ENCODE measurements at regions not wholly inside any gene's neighbourhood (a gene's known extent, or its start where the extent isn't known, plus 50 kb on each side); places are given as distances from the start of the nearest gene placed in this dataset.

GRCh38 chr16:85502357-85502756, 110.8 kb upstream of the GSE1 start:
- H3K36me3 Mint-ChIP-seq (ENCODE audit: low read depth): no peaks in the 10 kb centered on the region
- no peak overlapping the region for H3K4me3 Mint-ChIP-seq
- no peaks in the 10 kb centered on the region for H3K4me1 Mint-ChIP-seq (ENCODE audit: low read depth)
- H3K27ac Mint-ChIP-seq: no peak overlapping the region
- no peaks in the 10 kb centered on the region for H3K27me3 Mint-ChIP-seq
- no peaks in the 10 kb centered on the region for H3K9me3 Mint-ChIP-seq

GRCh38 chr16:85503679-85504231, 109.4 kb upstream of the GSE1 start:
- no peak overlapping the region for H3K4me3 Mint-ChIP-seq
- H3K27me3 Mint-ChIP-seq: no peaks in the 10 kb centered on the region
- H3K27ac Mint-ChIP-seq: no peak overlapping the region
- no peaks in the 10 kb centered on the region for H3K9me3 Mint-ChIP-seq
- no peaks in the 10 kb centered on the region for H3K4me1 Mint-ChIP-seq (ENCODE audit: low read depth)
- H3K36me3 Mint-ChIP-seq (ENCODE audit: low read depth): no peaks in the 10 kb centered on the region

- H3K36me3 Mint-ChIP-seq (ENCODE audit: low read depth): no peaks in the 10 kb centered on the region
- no peaks in the 10 kb centered on the region for H3K4me1 Mint-ChIP-seq (ENCODE audit: low read depth)
- H3K9me3 Mint-ChIP-seq: no peaks in the 10 kb centered on the region
- H3K4me3 Mint-ChIP-seq: no peak overlapping the region
- H3K27me3 Mint-ChIP-seq: no peaks in the 10 kb centered on the region
- H3K27ac Mint-ChIP-seq: no peak overlapping the region
Measured at GRCh38 chr16:85504242-85504641, 108.9 kb upstream of the GSE1 start.

- H3K4me3 Mint-ChIP-seq: no peak overlapping the region
- no peaks in the 10 kb centered on the region for H3K36me3 Mint-ChIP-seq (ENCODE audit: low read depth)
- no peaks in the 10 kb centered on the region for H3K9me3 Mint-ChIP-seq
- no peaks in the 10 kb centered on the region for H3K4me1 Mint-ChIP-seq (ENCODE audit: low read depth)
- H3K27ac Mint-ChIP-seq: no peak overlapping the region
- no peaks in the 10 kb centered on the region for H3K27me3 Mint-ChIP-seq
Measured at GRCh38 chr16:85505794-85506634, 107.1 kb upstream of the GSE1 start.

GRCh38 chr16:85506635-85506911, 106.5 kb upstream of the GSE1 start:
- no peaks in the 10 kb centered on the region for H3K9me3 Mint-ChIP-seq
- no peak overlapping the region for H3K4me3 Mint-ChIP-seq
- no peaks in the 10 kb centered on the region for H3K36me3 Mint-ChIP-seq (ENCODE audit: low read depth)
- no peaks in the 10 kb centered on the region for H3K4me1 Mint-ChIP-seq (ENCODE audit: low read depth)
- H3K27ac Mint-ChIP-seq: no peak overlapping the region
- H3K27me3 Mint-ChIP-seq: no peaks in the 10 kb centered on the region

GRCh38 chr16:85507342-85507741, 105.8 kb upstream of the GSE1 start:
- H3K36me3 Mint-ChIP-seq (ENCODE audit: low read depth): no peaks in the 10 kb centered on the region
- H3K4me3 Mint-ChIP-seq: no peak overlapping the region
- H3K27me3 Mint-ChIP-seq: no peaks in the 10 kb centered on the region
- H3K4me1 Mint-ChIP-seq (ENCODE audit: low read depth): no peaks in the 10 kb centered on the region
- no peak overlapping the region for H3K27ac Mint-ChIP-seq
- no peaks in the 10 kb centered on the region for H3K9me3 Mint-ChIP-seq

- no peaks in the 10 kb centered on the region for H3K4me1 Mint-ChIP-seq (ENCODE audit: low read depth)
- no peaks in the 10 kb centered on the region for H3K9me3 Mint-ChIP-seq
- no peak overlapping the region for H3K4me3 Mint-ChIP-seq
- no peaks in the 10 kb centered on the region for H3K36me3 Mint-ChIP-seq (ENCODE audit: low read depth)
- H3K27me3 Mint-ChIP-seq: no peaks in the 10 kb centered on the region
- H3K27ac Mint-ChIP-seq: no peak overlapping the region
Measured at GRCh38 chr16:85508388-85508787, 104.7 kb upstream of the GSE1 start.

DNA sequence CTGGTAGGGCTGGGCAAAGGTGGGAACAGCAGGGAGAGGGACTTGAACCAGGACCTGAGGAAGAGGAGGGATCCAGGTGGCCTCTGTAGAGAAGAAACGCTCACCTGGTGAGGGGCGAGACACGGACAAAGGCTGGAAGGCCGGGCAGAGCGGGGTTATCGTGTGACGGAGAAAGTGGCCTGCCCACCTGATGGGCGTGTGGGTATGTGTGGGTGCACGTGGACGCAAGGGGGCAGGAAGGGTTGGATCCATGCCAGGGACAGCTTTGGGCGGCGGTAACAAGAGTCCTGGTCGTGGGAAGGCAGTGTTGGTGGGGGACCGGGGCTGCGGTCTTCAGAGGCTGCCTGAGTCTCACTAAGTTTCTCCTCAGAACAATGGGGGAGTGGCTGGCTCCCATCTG, 104.1 kb upstream of the GSE1 start:
- no peaks in the 10 kb centered on the region for H3K36me3 Mint-ChIP-seq (ENCODE audit: low read depth)
- no peak overlapping the region for H3K4me3 Mint-ChIP-seq
- no peak overlapping the region for H3K27ac Mint-ChIP-seq
- no peaks in the 10 kb centered on the region for H3K9me3 Mint-ChIP-seq
- no peaks in the 10 kb centered on the region for H3K27me3 Mint-ChIP-seq
- H3K4me1 Mint-ChIP-seq (ENCODE audit: low read depth): no peaks in the 10 kb centered on the region

GRCh38 chr16:85510041-85510659, 103.0 kb upstream of the GSE1 start:
- H3K36me3 Mint-ChIP-seq (ENCODE audit: low read depth): no peaks in the 10 kb centered on the region
- no peaks in the 10 kb centered on the region for H3K9me3 Mint-ChIP-seq
- no peak overlapping the region for H3K4me3 Mint-ChIP-seq
- H3K27me3 Mint-ChIP-seq: no peaks in the 10 kb centered on the region
- H3K4me1 Mint-ChIP-seq (ENCODE audit: low read depth): no peaks in the 10 kb centered on the region
- H3K27ac Mint-ChIP-seq: no peak overlapping the region

DNA sequence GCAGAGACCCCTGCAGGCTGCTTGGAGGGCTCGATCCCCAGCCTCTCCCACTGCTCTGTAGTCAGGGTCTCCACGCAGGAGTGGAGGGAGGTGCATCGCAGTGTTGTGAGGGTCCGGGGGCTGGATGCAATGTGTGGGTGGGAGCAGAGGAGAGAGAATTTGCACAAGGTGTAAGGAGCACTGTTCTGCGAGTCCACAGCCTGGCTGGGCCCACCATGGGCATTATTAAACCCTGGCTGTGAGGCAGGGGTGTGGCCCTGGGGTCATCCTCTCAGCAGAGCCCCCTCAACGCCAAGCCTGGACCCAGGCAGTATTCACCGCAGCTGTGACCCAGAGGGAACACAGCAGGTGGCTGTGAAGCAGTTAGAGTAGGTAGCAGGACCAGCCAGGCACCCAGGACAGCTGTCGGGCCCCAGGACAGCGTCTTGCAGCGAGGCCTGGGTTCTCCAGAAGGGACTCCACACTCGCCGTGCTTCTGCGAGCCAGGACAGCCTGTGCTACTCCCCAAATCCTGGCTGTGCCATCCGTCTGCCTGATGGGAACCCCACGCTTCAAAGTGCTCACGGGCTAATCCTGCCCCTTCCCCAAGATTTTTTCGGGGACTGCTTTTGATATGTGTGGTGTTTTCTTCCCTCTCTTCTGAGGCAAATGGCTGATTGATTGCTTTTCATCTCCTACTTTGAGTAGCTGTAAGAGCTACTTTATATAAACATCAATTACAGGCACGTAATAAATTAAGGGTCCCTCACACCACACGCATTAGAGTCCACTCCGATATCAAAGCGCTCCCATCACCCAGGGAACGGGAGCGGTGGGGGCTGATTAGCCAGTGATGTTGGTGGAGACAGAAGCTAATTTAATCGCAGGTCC, 100.9 kb upstream of the GSE1 start:
- Mint-ChIP-seq H3K27ac (no peak overlapping the region), H3K36me3 (ENCODE audit: low read depth) (no peaks in the 10 kb centered on the region), H3K4me3 (no peak overlapping the region), H3K9me3 (no peaks in the 10 kb centered on the region), H3K4me1 (ENCODE audit: low read depth) (no peaks in the 10 kb centered on the region), H3K27me3 (no peaks in the 10 kb centered on the region)

- Mint-ChIP-seq H3K27ac (no peak overlapping the region), H3K9me3 (no peaks in the 10 kb centered on the region), H3K4me3 (no peak overlapping the region), H3K27me3 (no peaks in the 10 kb centered on the region), H3K4me1 (ENCODE audit: low read depth) (no peaks in the 10 kb centered on the region), H3K36me3 (ENCODE audit: low read depth) (no peaks in the 10 kb centered on the region)
Measured at GRCh38 chr16:85512808-85513115, 100.4 kb upstream of the GSE1 start.

- H3K27me3 Mint-ChIP-seq: no peaks in the 10 kb centered on the region
- H3K9me3 Mint-ChIP-seq: no peaks in the 10 kb centered on the region
- H3K4me1 Mint-ChIP-seq (ENCODE audit: low read depth): no peaks in the 10 kb centered on the region
- H3K36me3 Mint-ChIP-seq (ENCODE audit: low read depth): no peaks in the 10 kb centered on the region
- no peak overlapping the region for H3K27ac Mint-ChIP-seq
- no peak overlapping the region for H3K4me3 Mint-ChIP-seq
Measured at GRCh38 chr16:85513180-85513579, 99.9 kb upstream of the GSE1 start.

DNA sequence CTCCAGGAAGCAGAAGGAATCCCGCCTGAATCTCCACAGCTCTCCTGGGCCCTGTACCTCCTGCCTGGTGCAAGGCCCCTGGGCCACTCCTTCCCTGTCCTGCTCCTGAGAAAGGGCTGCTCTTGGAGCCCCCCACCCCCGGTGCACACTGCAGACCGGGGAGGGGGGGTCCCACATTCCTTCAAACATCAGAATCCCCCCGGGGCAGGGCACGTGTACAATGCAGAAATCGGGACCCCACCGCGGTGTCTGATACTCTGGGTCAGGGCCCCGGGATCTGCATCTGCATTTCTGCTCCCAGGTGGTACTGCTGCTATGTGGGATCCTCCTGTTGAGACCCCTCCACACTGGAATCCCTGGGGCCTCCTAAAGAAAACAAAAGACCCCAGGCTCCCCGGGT, 99.5 kb upstream of the GSE1 start:
- Mint-ChIP-seq H3K27ac (no peak overlapping the region), H3K36me3 (ENCODE audit: low read depth) (no peaks in the 10 kb centered on the region), H3K27me3 (no peaks in the 10 kb centered on the region), H3K4me3 (no peak overlapping the region), H3K9me3 (no peaks in the 10 kb centered on the region), H3K4me1 (ENCODE audit: low read depth) (no peaks in the 10 kb centered on the region)

- no peaks in the 10 kb centered on the region for H3K9me3 Mint-ChIP-seq
- H3K4me1 Mint-ChIP-seq (ENCODE audit: low read depth): no peaks in the 10 kb centered on the region
- no peaks in the 10 kb centered on the region for H3K36me3 Mint-ChIP-seq (ENCODE audit: low read depth)
- no peak overlapping the region for H3K4me3 Mint-ChIP-seq
- H3K27ac Mint-ChIP-seq: no peak overlapping the region
- H3K27me3 Mint-ChIP-seq: no peaks in the 10 kb centered on the region
Measured at GRCh38 chr16:85514295-85514597, 98.9 kb upstream of the GSE1 start.

DNA sequence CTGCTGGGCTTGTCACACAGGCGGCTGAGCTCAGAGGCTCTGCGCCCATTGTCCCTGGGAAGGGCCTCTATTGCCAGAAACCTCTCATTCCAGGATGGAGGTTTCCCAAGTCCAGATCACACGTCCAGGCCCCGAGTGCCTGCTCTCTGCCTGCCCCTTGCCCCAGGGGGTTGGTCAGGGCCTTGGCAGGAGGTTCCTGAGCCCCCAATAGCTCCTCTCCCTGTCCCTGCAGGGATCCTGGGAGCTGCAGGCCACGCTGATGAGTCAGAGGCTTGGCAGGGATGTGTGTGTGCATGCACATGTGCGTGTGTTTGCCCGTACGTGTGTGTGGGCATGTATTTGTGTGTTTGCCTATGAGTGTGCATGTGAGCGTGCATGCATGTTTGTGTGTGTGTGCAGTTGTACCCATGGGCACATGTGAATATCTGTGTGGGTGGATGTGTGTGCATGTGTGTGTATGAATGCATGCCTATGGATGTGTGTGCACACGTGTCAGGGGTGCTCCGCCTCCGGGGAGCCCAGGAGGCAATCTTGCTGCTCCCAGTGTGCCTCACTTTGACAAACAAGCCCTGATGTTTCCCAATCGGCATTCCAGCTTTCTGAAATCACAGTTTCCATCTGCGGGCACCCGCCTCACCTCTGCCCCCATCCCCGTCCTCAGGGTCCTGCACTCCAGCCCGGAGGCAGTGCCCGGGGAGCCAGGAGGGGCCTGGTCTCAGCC, 98.4 kb upstream of the GSE1 start:
- Mint-ChIP-seq H3K9me3 (no peaks in the 10 kb centered on the region), H3K27me3 (no peaks in the 10 kb centered on the region), H3K4me3 (no peak overlapping the region), H3K4me1 (ENCODE audit: low read depth) (no peaks in the 10 kb centered on the region), H3K27ac (no peak overlapping the region), H3K36me3 (ENCODE audit: low read depth) (no peaks in the 10 kb centered on the region)

All from stimulated activated naive CD8-positive, alpha-beta T cell treated with anti-CD3 and anti-CD28 coated beads, Interleukin-15, Interleukin-2, amounts not matched to agents 100 ng/mL and 50 ng/mL, for 24 hours (primary cell).